Urinary bladder (tissue), 3 donors: ENCODE measurements at regions not wholly inside any gene's neighbourhood (a gene's known extent, or its start where the extent isn't known, plus 50 kb on each side); places are given as distances from the start of the nearest gene placed in this dataset.
A peak's percentile ranks its signal among the peaks of the same experiment; 100 is the strongest.

Experiments used
- DNase-seq: peaks from one replicate; pipeline ENCODE4 v3.0.0-alpha.2; 2015; ENCODE audit errors: extremely low spot score
- H3K27ac ChIP-seq: one replicate; pipeline ENCODE4 v1.5.1; 2013; ENCODE audit warnings: low read depth, mild to moderate bottlenecking, moderate library complexity
- H3K36me3 ChIP-seq: one replicate; pipeline ENCODE4 v1.6.1; 2013; ENCODE audit warnings: mild to moderate bottlenecking, moderate library complexity; ENCODE audit not compliant: insufficient read depth
- H3K4me1 ChIP-seq: one replicate; pipeline ENCODE4 v1.6.1; 2013; ENCODE audit warnings: mild to moderate bottlenecking, moderate library complexity; ENCODE audit not compliant: insufficient read depth
- H3K4me3 ChIP-seq: one replicate; pipeline ENCODE4 v1.5.1; 2013; ENCODE audit warnings: low read depth, low read length
- WGBS: extraction: QIAGEN DNeasy Blood & Tissue Kit; methylation state at CpG from one replicate; pipeline ENCODE4 v1.1.7; 2013; 5-methylcytosine and 5-hydroxymethylcytosine counted together
- donor health status: healthy with polysubstance abuse.
- donor health status: healthy.

- Histone ChIP-seq H3K36me3 (no peaks in the 10 kb centered on the region), H3K4me1 (no peaks in the 10 kb centered on the region), H3K27ac (no peak overlapping the region), H3K4me3 (no peak overlapping the region)
- no peak for DNase-seq
- 87% methylated on average over 5 of the region's 5 CpGs for WGBS
Measured at GRCh38 chr11:56898856-56899255, 89.9 kb upstream of the OR5AK2 start.

DNA sequence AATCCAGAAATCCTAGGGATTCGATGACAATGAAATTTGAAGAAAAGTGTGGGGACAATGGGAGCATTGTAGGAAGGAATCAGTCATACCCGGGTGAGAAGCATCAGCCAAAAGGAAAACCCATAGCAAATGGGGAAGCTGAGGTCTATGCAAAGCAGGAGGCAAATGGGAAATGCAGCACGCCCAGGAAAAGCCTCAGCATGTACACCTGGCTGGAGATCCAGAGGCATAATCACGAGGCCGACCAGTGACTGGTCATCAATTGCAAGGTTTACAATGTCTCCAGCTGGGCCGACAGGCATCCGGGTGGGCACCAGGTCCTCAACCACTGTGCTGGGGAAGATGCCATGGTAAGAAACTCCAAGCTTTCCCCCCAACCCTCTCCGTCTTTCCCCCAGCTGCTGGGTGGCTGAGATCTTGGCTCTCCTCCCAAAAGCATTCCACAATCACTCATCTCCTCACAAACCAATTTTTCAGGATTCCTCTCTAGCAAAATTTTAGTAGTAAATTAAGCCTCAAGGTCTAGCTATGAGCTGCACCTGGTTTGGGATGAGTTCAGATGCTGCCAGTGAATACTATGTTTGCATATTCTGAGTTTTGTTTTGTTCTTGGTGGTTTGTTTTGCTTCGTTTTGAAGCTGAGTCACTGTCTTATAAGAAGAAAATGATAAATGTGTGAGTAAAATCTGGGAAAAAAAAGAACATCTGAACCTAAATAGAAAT lies 98.0 kb upstream of the OR5AK2 start:
- no peak overlapping the region for H3K4me3 ChIP-seq
- H3K36me3 ChIP-seq = no peaks in the 10 kb centered on the region
- H3K4me1 ChIP-seq = no peaks in the 10 kb centered on the region
- H3K27ac ChIP-seq = no peak overlapping the region
- 71% methylated on average over 9 of the region's 9 CpGs for WGBS
- no peak for DNase-seq

DNA sequence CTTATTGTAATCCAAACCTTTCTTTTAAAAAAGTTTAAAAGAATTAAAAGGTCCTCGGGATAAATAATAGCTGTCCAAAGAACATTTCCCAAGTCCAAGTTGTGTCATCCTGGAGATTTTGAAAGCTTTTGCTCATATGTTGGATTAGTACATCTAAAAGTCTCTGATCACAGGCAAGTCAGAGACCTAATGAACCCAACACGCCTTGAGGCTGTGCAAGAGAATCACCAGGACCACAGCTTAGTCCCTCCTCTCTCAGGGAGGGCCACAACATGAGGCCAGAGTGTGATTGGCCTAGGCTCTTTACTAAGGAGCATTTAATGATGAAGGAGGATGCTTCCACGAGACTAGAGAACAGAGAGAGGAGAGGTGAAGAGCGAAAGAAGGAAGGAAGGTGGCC lies 98.7 kb upstream of the OR5AK2 start:
- no peak overlapping the region for H3K4me3 ChIP-seq
- H3K27ac ChIP-seq = no peak overlapping the region
- H3K36me3 ChIP-seq = no peaks in the 10 kb centered on the region
- 70% methylated on average over 4 of the region's 4 CpGs for WGBS
- H3K4me1 ChIP-seq = no peaks in the 10 kb centered on the region
- DNase-seq = no peak

GRCh38 chr11:56887940-56888339 lies 100.8 kb upstream of the OR5AK2 start:
- no peaks in the 10 kb centered on the region for H3K4me1 ChIP-seq
- no peaks in the 10 kb centered on the region for H3K36me3 ChIP-seq
- 76% methylated on average over 3 of the region's 3 CpGs for WGBS
- DNase-seq = no peak
- H3K27ac ChIP-seq = no peak overlapping the region
- no peak overlapping the region for H3K4me3 ChIP-seq

GRCh38 chr11:56886455-56886854 lies 102.3 kb upstream of the OR5AK2 start:
- Histone ChIP-seq H3K36me3 (no peaks in the 10 kb centered on the region), H3K4me1 (no peaks in the 10 kb centered on the region), H3K4me3 (no peak overlapping the region), H3K27ac (no peak overlapping the region)
- no peak for DNase-seq
- WGBS = 67% methylated on average over 6 of the region's 6 CpGs

DNA sequence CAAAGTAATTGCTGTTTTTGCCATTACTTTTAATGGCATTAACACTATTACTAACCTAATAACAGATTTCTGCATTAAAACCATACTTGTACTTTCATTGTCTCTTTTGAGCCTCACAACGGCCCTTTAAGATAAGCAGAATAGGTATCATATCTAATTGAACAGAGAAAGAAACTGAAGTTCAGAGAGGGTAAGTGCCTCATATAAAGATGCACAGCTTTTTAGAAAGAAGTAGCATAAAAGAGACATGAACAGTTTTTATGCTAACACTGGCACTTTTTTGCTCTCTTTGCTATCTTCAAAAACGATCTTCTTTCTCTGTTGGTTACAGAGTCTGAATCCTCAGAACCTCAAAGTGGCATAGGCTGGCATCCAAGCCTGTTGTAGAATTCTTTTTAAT lies 102.9 kb upstream of the OR5AK2 start:
- 65% methylated on average over 2 of the region's 2 CpGs for WGBS
- no peak overlapping the region for H3K27ac ChIP-seq
- H3K4me1 ChIP-seq = no peaks in the 10 kb centered on the region
- H3K36me3 ChIP-seq = no peaks in the 10 kb centered on the region
- DNase-seq = no peak
- H3K4me3 ChIP-seq = no peak overlapping the region

GRCh38 chr11:56885177-56885576 lies 103.5 kb upstream of the OR5AK2 start:
- no peak overlapping the region for H3K4me3 ChIP-seq
- H3K4me1 ChIP-seq = no peaks in the 10 kb centered on the region
- WGBS = 27% methylated on average over 1 of the region's 1 CpG
- no peak overlapping the region for H3K27ac ChIP-seq
- H3K36me3 ChIP-seq = no peaks in the 10 kb centered on the region
- peak; percentile 18 for DNase-seq

DNA sequence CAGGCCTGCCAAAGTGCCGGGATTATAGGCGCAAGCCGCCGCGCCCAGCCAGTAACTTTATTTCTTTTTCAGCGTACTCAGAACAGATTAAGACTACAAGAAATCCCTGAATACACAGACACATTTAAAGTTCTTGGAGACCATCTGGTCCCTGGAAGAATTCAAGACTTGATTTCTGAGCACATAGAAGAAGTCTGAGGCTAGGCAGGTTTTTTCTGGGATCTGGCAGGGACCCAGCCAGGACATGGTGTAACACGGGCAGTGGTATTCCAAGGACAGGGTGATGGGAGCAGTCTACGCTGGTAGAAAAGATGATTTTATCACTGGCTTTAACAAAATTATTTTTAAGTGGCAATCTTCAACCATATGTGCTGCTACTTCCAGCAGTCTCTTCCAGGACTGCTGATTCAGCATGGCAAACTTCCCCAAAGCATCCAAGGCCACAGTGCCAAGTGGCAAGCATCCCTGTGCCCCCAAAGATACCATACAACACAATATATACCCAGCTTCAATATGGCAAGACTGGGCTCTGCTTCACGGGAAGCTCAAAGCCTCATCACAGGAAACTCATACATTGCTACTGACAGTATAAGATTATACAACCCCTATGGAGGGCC lies 105.2 kb upstream of the OR5AK2 start:
- WGBS = 92% methylated on average over 9 of the region's 9 CpGs
- Histone ChIP-seq H3K4me1 (no peaks in the 10 kb centered on the region), H3K36me3 (no peaks in the 10 kb centered on the region), H3K27ac (no peak overlapping the region), H3K4me3 (no peak overlapping the region)
- no peak for DNase-seq

DNA sequence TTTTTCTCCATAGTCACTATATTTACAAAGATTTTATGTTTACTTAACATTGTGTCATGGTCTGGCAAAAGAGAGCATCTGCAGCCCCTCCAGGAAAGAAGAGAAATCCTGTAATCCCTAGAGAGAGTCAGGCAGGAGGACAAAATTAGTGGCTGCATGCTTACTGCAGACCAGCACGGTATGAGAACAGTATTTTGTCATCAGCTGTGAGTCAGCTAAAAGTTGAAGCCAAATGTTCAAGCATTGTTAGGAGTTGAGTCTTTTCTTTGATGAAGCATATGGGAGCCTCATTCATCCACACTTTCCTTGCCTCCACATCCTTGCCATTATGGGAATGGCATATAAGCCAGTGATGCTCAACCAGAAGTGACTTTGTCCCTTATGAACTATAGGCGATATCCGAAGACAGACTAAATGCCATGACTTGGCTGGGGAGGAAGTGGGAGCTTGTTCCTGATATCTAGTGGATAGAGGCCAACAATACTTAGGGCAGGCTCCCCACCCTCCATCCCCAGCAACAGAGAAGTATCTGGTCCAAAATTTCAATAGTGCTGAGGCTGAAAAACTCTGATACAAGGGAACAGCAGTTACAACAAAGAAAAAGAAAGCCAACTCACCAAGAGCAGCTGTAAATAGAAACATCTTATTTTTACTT lies 112.0 kb upstream of the OR5AK2 start:
- H3K4me1 ChIP-seq = no peaks in the 10 kb centered on the region
- WGBS = 61% methylated on average over 3 of the region's 3 CpGs
- no peak for DNase-seq
- no peak overlapping the region for H3K27ac ChIP-seq
- no peak overlapping the region for H3K4me3 ChIP-seq
- no peaks in the 10 kb centered on the region for H3K36me3 ChIP-seq

DNA sequence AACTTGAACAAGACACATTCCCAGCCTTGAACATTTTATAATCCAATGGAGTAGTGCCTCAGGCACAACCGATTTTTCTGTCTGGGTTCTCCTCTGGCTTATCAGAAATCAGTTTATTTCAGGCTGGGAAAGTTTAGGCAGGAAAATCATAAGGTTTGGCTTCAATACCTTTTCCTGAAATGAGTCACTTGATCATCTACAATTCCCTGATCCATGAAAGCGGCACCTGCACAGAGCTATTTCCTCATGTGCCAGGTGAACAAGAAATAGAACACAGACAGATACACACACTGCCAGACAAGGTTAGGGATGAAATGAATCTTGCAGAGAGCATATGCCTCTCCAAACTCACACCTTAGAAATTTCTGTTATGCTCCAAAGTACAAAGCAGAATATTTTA lies 106.7 kb upstream of the OR9G4 start:
- DNase-seq = no peak
- Histone ChIP-seq H3K4me3 (no peak overlapping the region), H3K27ac (no peak overlapping the region), H3K4me1 (no peaks in the 10 kb centered on the region), H3K36me3 (no peaks in the 10 kb centered on the region)
- WGBS = 80% methylated on average over 2 of the region's 2 CpGs

GRCh38 chr11:56852131-56852530 lies 103.6 kb upstream of the OR9G4 start:
- WGBS = 90% methylated on average over 1 of the region's 1 CpG
- no peak for DNase-seq
- H3K36me3 ChIP-seq = no peaks in the 10 kb centered on the region
- no peaks in the 10 kb centered on the region for H3K4me1 ChIP-seq
- H3K4me3 ChIP-seq = no peak overlapping the region
- no peak overlapping the region for H3K27ac ChIP-seq

- no peaks in the 10 kb centered on the region for H3K4me1 ChIP-seq
- no peak for DNase-seq
- 83% methylated on average over 2 of the region's 2 CpGs for WGBS
- H3K27ac ChIP-seq = no peak overlapping the region
- no peak overlapping the region for H3K4me3 ChIP-seq
- no peaks in the 10 kb centered on the region for H3K36me3 ChIP-seq
Measured at GRCh38 chr11:56849852-56850251, 101.4 kb upstream of the OR9G4 start.

DNA sequence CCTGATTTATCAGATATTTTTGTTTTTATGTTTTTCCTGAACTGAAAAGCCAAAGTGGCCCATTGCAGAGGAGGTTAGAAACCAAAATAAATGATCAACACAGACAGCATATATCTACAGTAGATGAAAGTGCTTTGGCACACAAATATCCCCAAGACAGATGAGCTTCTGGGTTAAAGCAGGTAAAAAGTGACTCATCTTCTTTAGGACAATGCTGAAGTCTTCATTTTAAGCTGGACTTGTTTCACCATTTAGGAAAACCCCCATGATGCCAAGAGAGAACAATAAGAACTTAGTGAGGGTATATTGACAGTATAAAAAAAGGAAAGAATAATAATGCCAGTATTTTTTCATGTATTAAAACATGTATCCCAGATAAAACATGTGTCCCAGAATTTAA lies 100.8 kb upstream of the OR9G4 start:
- Histone ChIP-seq H3K27ac (no peak overlapping the region), H3K4me3 (no peak overlapping the region), H3K36me3 (no peaks in the 10 kb centered on the region), H3K4me1 (no peaks in the 10 kb centered on the region)
- DNase-seq = no peak

DNA sequence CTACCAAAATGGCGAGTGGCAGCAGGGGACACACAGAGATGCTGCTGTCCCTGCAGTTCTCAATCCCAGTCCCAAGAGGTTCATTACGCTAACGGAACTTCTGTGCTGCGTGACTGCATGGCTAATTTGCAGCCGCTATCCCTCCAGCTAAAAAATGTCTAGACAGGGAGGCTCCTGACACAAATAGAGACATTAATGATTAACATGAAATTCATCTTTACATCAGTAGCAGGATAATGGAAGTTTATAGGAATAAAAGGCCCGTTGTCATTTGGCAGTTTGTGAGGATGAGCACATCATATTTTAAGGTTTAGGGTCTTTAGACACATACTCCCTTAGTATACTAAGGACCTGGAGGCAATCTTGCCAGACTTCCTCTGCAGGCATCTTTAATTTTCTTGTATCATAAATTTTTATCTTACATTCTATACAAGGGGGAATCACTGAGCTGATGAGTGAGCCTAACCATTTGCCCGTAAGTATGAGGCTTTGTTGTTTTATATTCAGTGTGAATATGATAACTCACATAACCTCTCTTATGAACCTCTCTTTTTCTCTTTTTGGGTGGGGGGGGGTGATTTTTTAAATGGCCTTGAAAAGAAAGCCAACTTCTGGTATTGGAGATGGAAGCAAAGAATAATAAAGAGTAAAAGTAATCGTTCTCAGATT lies 99.8 kb upstream of the OR9G4 start:
- Histone ChIP-seq H3K4me1 (no peaks in the 10 kb centered on the region), H3K4me3 (no peak overlapping the region), H3K36me3 (no peaks in the 10 kb centered on the region), H3K27ac (no peak overlapping the region)
- 44% methylated on average over 8 of the region's 8 CpGs for WGBS
- no peak for DNase-seq
